Thoracic aorta (tissue), 2 donors: ENCODE measurements at regions not wholly inside any gene's neighbourhood (a gene's known extent, or its start where the extent isn't known, plus 50 kb on each side); places are given as distances from the start of the nearest gene placed in this dataset.

Experiments used
- ATAC-seq: fragments of 150-250 bp; one replicate; pipeline ENCODE4 v1.8.0; 2017; ENCODE audit warnings: low read depth; ENCODE audit not compliant: insufficient number of reproducible peaks, low FRiP score
- DNase-seq: peaks from one replicate; pipeline ENCODE4 v3.0.0-alpha.2; 2020; ENCODE audit warnings: low spot score
- H3K27ac ChIP-seq, 2 donors: fragments of 200-600 bp; sonication (generic); 1 replicate in 1 of 2; 2 replicates in 1 of 2; pipeline ENCODE4 v1.5.1; 2016; ENCODE audit warnings: mild to moderate bottlenecking in 2 of 2, moderate library complexity in 2 of 2
- H3K27me3 ChIP-seq: fragments of 200-600 bp; sonication (generic); replicated peaks from 2 replicates; pipeline ENCODE4 v1.6.0; 2016; ENCODE audit warnings: mild to moderate bottlenecking; ENCODE audit not compliant: insufficient read depth
- H3K36me3 ChIP-seq: fragments of 200-600 bp; sonication (generic); one replicate; pipeline ENCODE4 v1.5.1; 2016
- H3K4me1 ChIP-seq, 2 donors: fragments of 200-600 bp; sonication (generic); 1 replicate in 1 of 2; 2 replicates in 1 of 2; pipeline versions ENCODE4 v1.5.1 to v1.6.0; 2016; ENCODE audit warnings: low read depth in 2 of 2, mild to moderate bottlenecking in 1 of 2; ENCODE audit not compliant: control insufficient read depth in 1 of 2
- H3K4me3 ChIP-seq: fragments of 200-600 bp; sonication (generic); 2 replicates; pipeline ENCODE4 v1.5.1; 2016; ENCODE audit warnings: mild to moderate bottlenecking
- H3K9me3 ChIP-seq: fragments of 200-600 bp; sonication (generic); 2 replicates; pipeline ENCODE4 v1.5.1; 2016
- CTCF ChIP-seq: fragments of 200-600 bp; sonication (generic); IDR thresholded peaks from one replicate; pipeline ENCODE4 v1.5.1; 2019; ENCODE audit warnings: antibody characterized with exemption

- DNase-seq: no peak
These were observed 246.6 kb upstream of the CCDC196 start for GRCh38 chr14:66239589-66239988.

DNA sequence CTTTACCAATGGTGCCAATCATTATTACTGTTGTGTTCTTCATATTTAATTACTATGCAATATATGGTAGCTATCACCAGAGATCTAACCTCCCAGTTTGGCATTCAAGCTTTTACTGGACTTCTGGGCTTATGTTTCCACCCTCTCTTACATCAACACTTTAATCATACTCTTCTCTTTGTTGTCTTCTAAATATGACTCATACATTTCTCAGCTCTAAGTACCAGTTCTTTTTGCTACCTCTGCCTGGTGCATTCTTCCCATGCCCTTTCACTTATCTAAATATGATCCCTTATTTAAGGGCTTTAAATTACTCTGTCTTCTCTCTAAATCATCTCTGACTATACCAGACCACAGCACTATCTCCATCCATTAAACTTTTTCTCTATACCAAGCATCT is 246.1 kb upstream of the CCDC196 start:
- H3K27ac ChIP-seq: no peak overlapping the region
- ATAC-seq (no peak), DNase-seq (no peak)
- no peak for TF ChIP-seq CTCF
- no peak overlapping the region for H3K4me3 ChIP-seq
- H3K27me3 ChIP-seq: no peaks in the 10 kb centered on the region
- H3K9me3 ChIP-seq: no peaks in the 10 kb centered on the region
- no peaks in the 10 kb centered on the region for H3K36me3 ChIP-seq
- no peaks in the 10 kb centered on the region for H3K4me1 ChIP-seq

More at GRCh38 chr14:66239589-66239988, 246.6 kb upstream of the CCDC196 start:
- no peak for TF ChIP-seq CTCF
- H3K4me1 ChIP-seq: no peaks in the 10 kb centered on the region
- no peak for ATAC-seq
- H3K36me3 ChIP-seq: no peaks in the 10 kb centered on the region
- H3K27me3 ChIP-seq: no peaks in the 10 kb centered on the region
- no peaks in the 10 kb centered on the region for H3K9me3 ChIP-seq
- no peak overlapping the region for H3K4me3 ChIP-seq
- H3K27ac ChIP-seq: no peak overlapping the region

DNA sequence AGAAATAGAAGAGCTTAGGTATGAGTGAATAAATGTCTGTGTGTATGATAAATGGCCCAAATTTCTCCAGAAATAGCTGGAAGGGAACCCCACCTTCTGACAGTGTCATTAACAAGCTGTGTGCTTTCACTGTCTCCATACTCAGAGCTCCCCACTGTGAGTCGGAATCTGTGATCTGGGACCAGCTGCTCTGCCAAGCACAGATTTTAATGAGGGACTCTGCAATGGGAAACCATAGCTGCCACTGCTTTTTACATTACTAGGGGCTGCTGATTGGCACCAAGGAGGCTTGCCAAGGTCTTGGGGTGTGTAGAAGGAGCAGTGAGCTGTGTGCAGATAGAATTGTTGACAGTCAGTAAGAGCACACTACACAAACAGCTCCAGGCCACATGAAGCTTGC is 244.2 kb upstream of the CCDC196 start:
- no peaks in the 10 kb centered on the region for H3K4me1 ChIP-seq
- TF ChIP-seq CTCF: no peak
- ATAC-seq (no peak), DNase-seq (no peak)
- H3K27me3 ChIP-seq: no peaks in the 10 kb centered on the region
- no peak overlapping the region for H3K27ac ChIP-seq
- no peaks in the 10 kb centered on the region for H3K36me3 ChIP-seq
- H3K4me3 ChIP-seq: no peak overlapping the region
- no peaks in the 10 kb centered on the region for H3K9me3 ChIP-seq

- Histone ChIP-seq H3K4me3 (no peak overlapping the region), H3K9me3 (no peaks in the 10 kb centered on the region), H3K27ac (no peak overlapping the region), H3K4me1 (no peaks in the 10 kb centered on the region), H3K36me3 (no peaks in the 10 kb centered on the region), H3K27me3 (no peaks in the 10 kb centered on the region)
- ATAC-seq: no peak
- no peak for DNase-seq
- no peak for TF ChIP-seq CTCF
These were observed 241.3 kb upstream of the CCDC196 start for GRCh38 chr14:66244834-66245233.

DNA sequence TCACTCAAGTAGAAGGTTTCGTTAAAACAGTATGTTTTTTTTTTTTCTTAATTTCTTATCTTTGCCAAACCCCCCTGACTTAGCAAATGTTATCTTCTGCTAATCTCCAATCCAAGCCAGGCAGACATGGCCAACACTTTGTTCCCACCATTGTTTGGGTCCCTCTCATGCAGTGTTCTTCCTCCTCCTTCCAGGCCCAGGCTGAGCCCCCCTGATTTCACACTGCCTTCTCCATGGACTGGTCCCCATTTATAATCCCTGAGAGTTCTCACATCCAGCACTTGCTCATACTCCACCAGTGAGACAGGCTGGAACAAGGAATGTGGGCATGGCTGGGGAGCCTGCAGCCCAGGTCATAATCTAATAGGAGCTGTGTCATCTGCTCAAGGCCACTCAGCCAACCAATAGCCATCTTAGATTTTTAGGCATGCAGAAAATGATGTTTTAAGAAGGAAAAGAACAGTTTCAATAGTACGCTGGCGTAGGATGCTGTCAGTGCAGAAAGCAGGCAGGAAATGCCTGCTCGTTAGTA is 238.4 kb upstream of the CCDC196 start:
- ATAC-seq: no peak
- TF ChIP-seq CTCF: no peak

More for the DNA sequence above, 238.4 kb upstream of the CCDC196 start:
- DNase-seq: no peak
- H3K36me3 ChIP-seq: no peaks in the 10 kb centered on the region
- H3K4me3 ChIP-seq: no peak overlapping the region
- no peaks in the 10 kb centered on the region for H3K4me1 ChIP-seq
- no peaks in the 10 kb centered on the region for H3K27me3 ChIP-seq
- no peaks in the 10 kb centered on the region for H3K9me3 ChIP-seq
- H3K27ac ChIP-seq: no peak overlapping the region
